OCI-LY1 (cell line): ENCODE measurements at regions not wholly inside any gene's neighbourhood (a gene's known extent, or its start where the extent isn't known, plus 50 kb on each side); places are given as distances from the start of the nearest gene placed in this dataset.

ENCODE experiments used
- H2AFZ ChIP-seq: fragments of 200-600 bp; sonication (generic), shearing (Covaris generic); 2 replicates; pipeline ENCODE4 v1.6.0; 2014; ENCODE audit warnings: antibody characterized with exemption, mild to moderate bottlenecking, low read length
- H3F3A ChIP-seq: fragments of 200-600 bp; sonication (generic), shearing (Covaris generic); 2 replicates; pipeline ENCODE4 v1.6.0; 2014; ENCODE audit warnings: mild to moderate bottlenecking, antibody characterized with exemption, low read length, moderate library complexity; ENCODE audit not compliant: insufficient read depth
- H3K27ac ChIP-seq: fragments of 200-600 bp; sonication (generic); 2 replicates; pipeline ENCODE4 v1.5.1; 2014; ENCODE audit warnings: low read length, mixed run types, mild to moderate bottlenecking, low read depth; ENCODE audit not compliant: poor library complexity, severe bottlenecking
- H3K27me3 ChIP-seq: fragments of 200-600 bp; sonication (generic); 2 replicates; pipeline ENCODE4 v1.6.0; 2014; ENCODE audit warnings: antibody characterized with exemption, mild to moderate bottlenecking, low read length, moderate library complexity; ENCODE audit not compliant: insufficient read depth
- H3K36me3 ChIP-seq: fragments of 200-600 bp; sonication (generic); 2 replicates; pipeline ENCODE4 v1.6.1; 2014; ENCODE audit warnings: mild to moderate bottlenecking, antibody characterized with exemption, low read length, moderate library complexity, mixed read lengths; ENCODE audit not compliant: insufficient read depth
- H3K4me1 ChIP-seq: fragments of 200-600 bp; sonication (generic); 2 replicates; pipeline ENCODE4 v1.5.1; 2014; ENCODE audit warnings: mild to moderate bottlenecking, low read length, moderate library complexity; ENCODE audit not compliant: insufficient read depth, severe bottlenecking
- H3K4me2 ChIP-seq: fragments of 200-600 bp; sonication (generic), shearing (Covaris generic); 2 replicates; pipeline ENCODE4 v1.6.1; 2014; ENCODE audit warnings: low read length
- H3K4me3 ChIP-seq: fragments of 200-600 bp; sonication (generic); 2 replicates; pipeline ENCODE4 v1.5.1; 2014; ENCODE audit warnings: low read length, low read depth, mild to moderate bottlenecking, mixed read lengths; ENCODE audit not compliant: poor library complexity, severe bottlenecking
- H3K79me2 ChIP-seq: fragments of 200-600 bp; shearing (Covaris generic); 2 replicates; pipeline ENCODE4 v1.6.1; 2016; ENCODE audit warnings: mixed run types, low read length, mixed read lengths; ENCODE audit not compliant: insufficient read depth
- H3K9ac ChIP-seq: fragments of 200-600 bp; sonication (generic), shearing (Covaris generic); 2 replicates; pipeline ENCODE4 v1.6.1; 2014; ENCODE audit warnings: mild to moderate bottlenecking, low read length, mixed read lengths
- H3K9me2 ChIP-seq: fragments of 200-600 bp; sonication (generic), shearing (Covaris generic); 2 replicates; pipeline ENCODE4 v1.6.1; 2014; ENCODE audit warnings: low read depth, mild to moderate bottlenecking, low read length, mixed read lengths
- H3K9me3 ChIP-seq: fragments of 200-600 bp; shearing (Covaris generic); 2 replicates; pipeline ENCODE4 v1.6.1; 2014; ENCODE audit warnings: low read length, mixed read lengths
- H4K20me1 ChIP-seq: fragments of 200-600 bp; sonication (generic), shearing (Covaris generic); 2 replicates; pipeline ENCODE4 v1.6.0; 2016; ENCODE audit warnings: mild to moderate bottlenecking, low read length; ENCODE audit not compliant: insufficient read depth
- EZH2 ChIP-seq: fragments of 200-600 bp; sonication (generic), shearing (Covaris generic); IDR thresholded peaks from 2 replicates; pipeline ENCODE4 v1.8.0; 2017; ENCODE audit warnings: borderline replicate concordance, mixed run types, mild to moderate bottlenecking, antibody characterized with exemption, low read length, moderate library complexity, mixed read lengths
- TF ChIP-seq, protein P1 (sequence below): fragments of 200-600 bp; sonication (generic), shearing (Covaris generic); IDR thresholded peaks from 2 replicates; pipeline ENCODE4 v1.5.1; 2017; ENCODE audit warnings: mild to moderate bottlenecking, antibody characterized with exemption, low read length, moderate library complexity, mixed read lengths

DNA sequence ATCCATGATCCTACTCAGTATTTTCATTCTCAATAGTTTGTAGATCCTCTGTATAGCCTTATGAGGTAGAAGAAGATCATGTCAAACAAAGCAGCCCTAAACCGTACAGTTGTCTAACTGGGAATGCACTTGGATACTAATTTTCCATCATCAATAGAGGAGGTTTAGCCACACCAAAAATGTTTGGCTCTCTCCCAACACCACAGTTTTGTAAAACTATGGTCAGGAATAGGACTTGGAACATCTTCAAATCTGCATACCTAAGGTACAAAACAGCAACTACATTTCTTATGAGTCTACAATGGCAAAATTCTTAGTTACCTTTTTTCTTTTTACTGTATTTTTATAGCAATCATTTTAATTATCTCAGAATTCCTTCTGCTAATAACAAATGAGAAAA, 1001.6 kb downstream of the ROBO2 start:
- H4K20me1 ChIP-seq = no peaks in the 10 kb centered on the region
- no peaks in the 10 kb centered on the region for H3K27me3 ChIP-seq
- H3K9ac ChIP-seq = no peak overlapping the region
- H3F3A ChIP-seq = no peaks in the 10 kb centered on the region
- no peaks in the 10 kb centered on the region for H3K79me2 ChIP-seq
- no peaks in the 10 kb centered on the region for H3K9me3 ChIP-seq
- no peaks in the 10 kb centered on the region for H3K36me3 ChIP-seq
- H3K4me1 ChIP-seq = peaks cover 44% of the 10 kb centered on the region
- no peaks in the 10 kb centered on the region for H3K9me2 ChIP-seq
- no peak overlapping the region for H3K4me2 ChIP-seq
- no peak overlapping the region for H2AFZ ChIP-seq
- TF ChIP-seq, protein P1, sequence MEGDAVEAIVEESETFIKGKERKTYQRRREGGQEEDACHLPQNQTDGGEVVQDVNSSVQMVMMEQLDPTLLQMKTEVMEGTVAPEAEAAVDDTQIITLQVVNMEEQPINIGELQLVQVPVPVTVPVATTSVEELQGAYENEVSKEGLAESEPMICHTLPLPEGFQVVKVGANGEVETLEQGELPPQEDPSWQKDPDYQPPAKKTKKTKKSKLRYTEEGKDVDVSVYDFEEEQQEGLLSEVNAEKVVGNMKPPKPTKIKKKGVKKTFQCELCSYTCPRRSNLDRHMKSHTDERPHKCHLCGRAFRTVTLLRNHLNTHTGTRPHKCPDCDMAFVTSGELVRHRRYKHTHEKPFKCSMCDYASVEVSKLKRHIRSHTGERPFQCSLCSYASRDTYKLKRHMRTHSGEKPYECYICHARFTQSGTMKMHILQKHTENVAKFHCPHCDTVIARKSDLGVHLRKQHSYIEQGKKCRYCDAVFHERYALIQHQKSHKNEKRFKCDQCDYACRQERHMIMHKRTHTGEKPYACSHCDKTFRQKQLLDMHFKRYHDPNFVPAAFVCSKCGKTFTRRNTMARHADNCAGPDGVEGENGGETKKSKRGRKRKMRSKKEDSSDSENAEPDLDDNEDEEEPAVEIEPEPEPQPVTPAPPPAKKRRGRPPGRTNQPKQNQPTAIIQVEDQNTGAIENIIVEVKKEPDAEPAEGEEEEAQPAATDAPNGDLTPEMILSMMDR = no peak
- no peak for TF ChIP-seq EZH2
- no peak overlapping the region for H3K27ac ChIP-seq
- H3K4me3 ChIP-seq = no peak overlapping the region

DNA sequence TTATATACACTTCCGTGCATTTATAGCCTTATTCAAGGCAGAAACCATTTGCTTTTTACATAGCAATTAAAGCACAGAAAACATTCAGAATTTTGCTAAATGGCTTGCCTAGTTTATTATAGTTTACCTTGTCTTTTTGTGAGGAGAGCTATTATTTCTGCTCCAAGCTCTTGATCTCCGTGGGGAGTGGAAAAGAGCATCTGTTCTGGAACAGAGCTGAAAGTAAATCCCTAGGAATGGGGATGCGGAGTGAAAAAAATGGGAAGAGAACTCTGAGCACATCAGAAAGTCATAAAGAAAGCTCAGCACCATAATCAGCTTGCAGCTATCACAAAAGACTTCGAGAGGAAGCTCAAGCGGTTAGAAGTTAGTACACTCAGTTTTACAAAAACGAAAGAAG, 1006.7 kb downstream of the ROBO2 start:
- Histone ChIP-seq H3K9me3 (no peaks in the 10 kb centered on the region), H3K36me3 (no peaks in the 10 kb centered on the region), H3K27me3 (no peaks in the 10 kb centered on the region), H4K20me1 (no peaks in the 10 kb centered on the region), H2AFZ (peak overlapping the region; percentile 36; the same call in 1 of the 2 replicates), H3K27ac (peak overlapping the region; percentile 59), H3K4me1 (peaks cover 69% of the 10 kb centered on the region), H3K79me2 (no peaks in the 10 kb centered on the region), H3K9me2 (no peaks in the 10 kb centered on the region), H3F3A (no peaks in the 10 kb centered on the region), H3K4me3 (peak overlapping the region; percentile 21), H3K9ac (peak overlapping the region; percentile 30; the same call in 1 of the 2 replicates), H3K4me2 (peak overlapping the region; percentile 49)
- no peak for TF ChIP-seq EZH2
- TF ChIP-seq, protein P1 = no peak

DNA sequence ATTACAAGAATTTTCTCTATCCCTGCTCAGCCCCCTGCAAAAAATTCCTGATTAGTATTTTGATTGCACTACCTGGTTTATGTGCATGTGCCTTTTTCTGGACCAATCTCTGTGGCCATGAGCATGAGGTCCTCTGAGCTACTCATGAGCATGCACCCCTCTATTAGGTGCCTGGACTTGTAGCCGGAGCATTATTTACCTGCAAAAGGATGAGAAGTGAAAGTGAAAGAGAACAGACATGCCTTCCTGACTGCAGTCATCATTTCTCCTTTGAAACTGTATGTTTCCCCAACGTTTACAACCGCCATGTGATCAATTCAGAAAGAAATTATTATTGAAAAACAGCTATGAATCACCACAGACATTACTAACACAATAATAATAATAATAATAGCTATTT, 1008.8 kb downstream of the ROBO2 start:
- Histone ChIP-seq H3K27me3 (no peaks in the 10 kb centered on the region), H3K4me1 (peaks cover 64% of the 10 kb centered on the region), H3K4me3 (peak overlapping the region; percentile 47), H3K36me3 (no peaks in the 10 kb centered on the region), H2AFZ (peak overlapping the region; percentile 95), H3K9me3 (no peaks in the 10 kb centered on the region), H3F3A (no peaks in the 10 kb centered on the region), H3K79me2 (no peaks in the 10 kb centered on the region), H3K9me2 (no peaks in the 10 kb centered on the region), H3K4me2 (peak overlapping the region; percentile 75), H4K20me1 (no peaks in the 10 kb centered on the region), H3K27ac (peak overlapping the region; percentile 26), H3K9ac (peak overlapping the region; percentile 32; the same call in 1 of the 2 replicates)
- TF ChIP-seq, protein P1 = no peak
- no peak for TF ChIP-seq EZH2
